Gastrocnemius medialis (tissue), 4 donors: ENCODE measurements at regions not wholly inside any gene's neighbourhood (a gene's known extent, or its start where the extent isn't known, plus 50 kb on each side); places are given as distances from the start of the nearest gene placed in this dataset.

Source experiments
- POLR2A ChIP-seq, 2 donors: fragments of 450-650 bp; IDR thresholded peaks; one replicate each; pipeline ENCODE4 v1.6.1; 2017; ENCODE audit warnings: antibody characterized with exemption in 2 of 2, mild to moderate bottlenecking in 2 of 2, moderate library complexity in 2 of 2
- TF ChIP-seq, protein P1 (sequence below), 5 experiments: fragments of 450-650 bp in 3 of 5; fragments of 200-600 bp in 2 of 5; sonication (generic) in 2 of 5; IDR thresholded peaks in 4 of 5; conservative IDR thresholded peaks in 1 of 5; 1 replicate in 4 of 5; 2 replicates in 1 of 5; pipeline ENCODE4 v1.5.1; 2016 to 2019; ENCODE audit warnings: antibody characterized with exemption in 5 of 5, mild to moderate bottlenecking in 3 of 5, moderate library complexity in 3 of 5

DNA sequence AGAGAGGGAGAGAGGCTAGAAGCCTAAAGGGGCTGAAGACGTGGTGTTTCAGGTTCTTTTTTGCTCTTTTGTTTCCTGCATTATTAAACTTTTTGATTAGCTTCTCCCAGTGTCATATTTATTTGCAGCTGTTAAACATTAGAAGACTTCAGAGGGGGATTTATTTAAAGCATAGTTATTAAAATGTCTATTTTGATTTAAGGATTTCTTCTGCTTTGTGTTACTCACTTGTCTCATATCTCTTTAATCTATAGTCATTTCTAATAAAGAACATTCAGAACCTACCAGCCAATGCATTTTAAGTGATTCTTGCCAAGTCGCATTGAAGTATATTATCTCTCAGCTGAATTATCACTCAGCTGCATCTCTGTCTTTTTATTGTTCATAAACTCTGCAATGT, 152.0 kb upstream of the DYRK2 start:
- TF ChIP-seq, protein P1, sequence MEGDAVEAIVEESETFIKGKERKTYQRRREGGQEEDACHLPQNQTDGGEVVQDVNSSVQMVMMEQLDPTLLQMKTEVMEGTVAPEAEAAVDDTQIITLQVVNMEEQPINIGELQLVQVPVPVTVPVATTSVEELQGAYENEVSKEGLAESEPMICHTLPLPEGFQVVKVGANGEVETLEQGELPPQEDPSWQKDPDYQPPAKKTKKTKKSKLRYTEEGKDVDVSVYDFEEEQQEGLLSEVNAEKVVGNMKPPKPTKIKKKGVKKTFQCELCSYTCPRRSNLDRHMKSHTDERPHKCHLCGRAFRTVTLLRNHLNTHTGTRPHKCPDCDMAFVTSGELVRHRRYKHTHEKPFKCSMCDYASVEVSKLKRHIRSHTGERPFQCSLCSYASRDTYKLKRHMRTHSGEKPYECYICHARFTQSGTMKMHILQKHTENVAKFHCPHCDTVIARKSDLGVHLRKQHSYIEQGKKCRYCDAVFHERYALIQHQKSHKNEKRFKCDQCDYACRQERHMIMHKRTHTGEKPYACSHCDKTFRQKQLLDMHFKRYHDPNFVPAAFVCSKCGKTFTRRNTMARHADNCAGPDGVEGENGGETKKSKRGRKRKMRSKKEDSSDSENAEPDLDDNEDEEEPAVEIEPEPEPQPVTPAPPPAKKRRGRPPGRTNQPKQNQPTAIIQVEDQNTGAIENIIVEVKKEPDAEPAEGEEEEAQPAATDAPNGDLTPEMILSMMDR (IDR thresholded peaks at IDR 0.05 in 4 of 5, conservative IDR thresholded peaks at IDR 0.05 in 1 of 5): no peak
- TF ChIP-seq POLR2A (IDR thresholded peaks at IDR 0.05): no peak
